ENCODE measurements at regions not wholly inside any gene's neighbourhood (a gene's known extent, or its start where the extent isn't known, plus 50 kb on each side); places are given as distances from the start of the nearest gene placed in this dataset.
"Not testable (repeated sequence)": the region's sequence is repeated elsewhere in the genome, so short reads cannot be mapped to it uniquely, and the experiment has no call there.

GRCh38 chr13:78875792-78876580 is 217.0 kb upstream of the OBI1 start:
- no peak overlapping the region for H2AFZ ChIP-seq (ENCODE audit: low read depth, low read length)
- DNase-seq (ENCODE audit: low read depth) = no peak
- H3K9me3 Mint-ChIP-seq (ENCODE audit: unreplicated experiment) = peaks cover 6% of the 10 kb centered on the region

DNA sequence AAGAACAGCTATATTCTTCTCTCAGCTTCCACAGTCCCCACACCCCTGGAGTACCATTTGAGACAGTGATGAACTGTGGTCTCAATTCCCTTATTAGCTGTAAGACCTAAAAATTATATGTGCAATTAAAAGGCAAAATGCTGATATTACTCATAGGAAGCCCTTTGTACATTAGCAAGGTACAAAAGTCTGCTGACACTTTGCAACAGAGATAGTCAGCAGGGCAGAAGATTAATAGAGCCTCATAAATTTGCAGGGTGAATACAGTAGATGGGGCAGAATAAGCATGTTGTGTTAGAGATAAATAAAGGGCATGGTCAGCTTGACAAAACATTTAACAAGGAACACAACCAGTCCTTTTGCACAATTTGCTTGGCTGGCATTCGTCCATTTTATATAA is 210.0 kb upstream of the OBI1 start:
- Histone ChIP-seq H3K79me2 (ENCODE audit: insufficient read depth, low read length) (no peaks in the 10 kb centered on the region), H3K4me2 (ENCODE audit: low read length) (no peak overlapping the region), H3K4me3 (ENCODE audit: insufficient read depth, low read depth, low read length) (no peak overlapping the region), H2AFZ (ENCODE audit: low read depth, low read length) (no peak overlapping the region), H3K27ac (ENCODE audit: low read depth, low read length) (no peak overlapping the region), H3K9ac (ENCODE audit: low read length) (no peak overlapping the region), H3K27me3 (ENCODE audit: insufficient read depth, low read length) (no peaks in the 10 kb centered on the region), H3K36me3 (ENCODE audit: insufficient read depth, low read length) (no peaks in the 10 kb centered on the region), H3K9me3 (ENCODE audit: insufficient read depth, low read depth, low read length) (no peaks in the 10 kb centered on the region), H3K4me1 (ENCODE audit: insufficient read depth, low read length) (no peaks in the 10 kb centered on the region), H4K20me1 (ENCODE audit: insufficient read depth, low read length) (no peaks in the 10 kb centered on the region)
- H3K27ac Mint-ChIP-seq (ENCODE audit: unreplicated experiment) = no peak overlapping the region
- FAIRE-seq (no peak), DNase-seq (ENCODE audit: low read depth) (no peak)
- H3K9me3 Mint-ChIP-seq (ENCODE audit: unreplicated experiment) = no peaks in the 10 kb centered on the region
- H3K4me3 Mint-ChIP-seq (ENCODE audit: unreplicated experiment) = no peak overlapping the region
- H3K36me3 Mint-ChIP-seq (ENCODE audit: low read depth, unreplicated experiment) = no peaks in the 10 kb centered on the region
- peaks cover 4% of the 10 kb centered on the region for H3K27me3 Mint-ChIP-seq (ENCODE audit: low read depth, unreplicated experiment)
- TF ChIP-seq, protein P1, sequence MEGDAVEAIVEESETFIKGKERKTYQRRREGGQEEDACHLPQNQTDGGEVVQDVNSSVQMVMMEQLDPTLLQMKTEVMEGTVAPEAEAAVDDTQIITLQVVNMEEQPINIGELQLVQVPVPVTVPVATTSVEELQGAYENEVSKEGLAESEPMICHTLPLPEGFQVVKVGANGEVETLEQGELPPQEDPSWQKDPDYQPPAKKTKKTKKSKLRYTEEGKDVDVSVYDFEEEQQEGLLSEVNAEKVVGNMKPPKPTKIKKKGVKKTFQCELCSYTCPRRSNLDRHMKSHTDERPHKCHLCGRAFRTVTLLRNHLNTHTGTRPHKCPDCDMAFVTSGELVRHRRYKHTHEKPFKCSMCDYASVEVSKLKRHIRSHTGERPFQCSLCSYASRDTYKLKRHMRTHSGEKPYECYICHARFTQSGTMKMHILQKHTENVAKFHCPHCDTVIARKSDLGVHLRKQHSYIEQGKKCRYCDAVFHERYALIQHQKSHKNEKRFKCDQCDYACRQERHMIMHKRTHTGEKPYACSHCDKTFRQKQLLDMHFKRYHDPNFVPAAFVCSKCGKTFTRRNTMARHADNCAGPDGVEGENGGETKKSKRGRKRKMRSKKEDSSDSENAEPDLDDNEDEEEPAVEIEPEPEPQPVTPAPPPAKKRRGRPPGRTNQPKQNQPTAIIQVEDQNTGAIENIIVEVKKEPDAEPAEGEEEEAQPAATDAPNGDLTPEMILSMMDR (IDR thresholded peaks at IDR 0.05; ENCODE audit: insufficient read depth, low read depth, low read length) = no peak
- no peak for TF ChIP-seq EZH2 (IDR thresholded peaks at IDR 0.05; ENCODE audit: insufficient read depth, low read length)
- H3K4me1 Mint-ChIP-seq (ENCODE audit: low read depth, unreplicated experiment) = no peaks in the 10 kb centered on the region

More at GRCh38 chr13:78875792-78876580, 217.0 kb upstream of the OBI1 start:
- Histone ChIP-seq H3K79me2 (ENCODE audit: insufficient read depth, low read length) (no peaks in the 10 kb centered on the region), H4K20me1 (ENCODE audit: insufficient read depth, low read length) (no peaks in the 10 kb centered on the region), H3K9ac (ENCODE audit: low read length) (no peak overlapping the region), H3K4me1 (ENCODE audit: insufficient read depth, low read length) (no peaks in the 10 kb centered on the region), H3K27ac (ENCODE audit: low read depth, low read length) (no peak overlapping the region), H3K9me3 (ENCODE audit: insufficient read depth, low read depth, low read length) (no peaks in the 10 kb centered on the region), H3K27me3 (ENCODE audit: insufficient read depth, low read length) (no peaks in the 10 kb centered on the region), H3K36me3 (ENCODE audit: insufficient read depth, low read length) (no peaks in the 10 kb centered on the region), H3K4me2 (ENCODE audit: low read length) (no peak overlapping the region), H3K4me3 (ENCODE audit: insufficient read depth, low read depth, low read length) (no peak overlapping the region)
- TF ChIP-seq, protein P1 (IDR thresholded peaks at IDR 0.05; ENCODE audit: insufficient read depth, low read depth, low read length) = no peak
- no peak for TF ChIP-seq EZH2 (IDR thresholded peaks at IDR 0.05; ENCODE audit: insufficient read depth, low read length)
- peaks cover 1% of the 10 kb centered on the region for H3K27me3 Mint-ChIP-seq (ENCODE audit: low read depth, unreplicated experiment)
- no peaks in the 10 kb centered on the region for H3K36me3 Mint-ChIP-seq (ENCODE audit: low read depth, unreplicated experiment)
- FAIRE-seq = no peak
- H3K27ac Mint-ChIP-seq (ENCODE audit: unreplicated experiment) = no peak overlapping the region
- H3K4me1 Mint-ChIP-seq (ENCODE audit: low read depth, unreplicated experiment) = no peaks in the 10 kb centered on the region
- no peak overlapping the region for H3K4me3 Mint-ChIP-seq (ENCODE audit: unreplicated experiment)

GRCh38 chr13:78867655-78868054 is 208.7 kb upstream of the OBI1 start:
- H3K4me3 ChIP-seq (ENCODE audit: insufficient read depth, low read depth, low read length) = no peak overlapping the region
- no peak overlapping the region for H3K27ac ChIP-seq (ENCODE audit: low read depth, low read length)
- Mint-ChIP-seq H3K4me1 (ENCODE audit: low read depth, unreplicated experiment) (no peaks in the 10 kb centered on the region), H3K4me3 (ENCODE audit: unreplicated experiment) (no peak overlapping the region), H3K9me3 (ENCODE audit: unreplicated experiment) (no peaks in the 10 kb centered on the region), H3K36me3 (ENCODE audit: low read depth, unreplicated experiment) (no peaks in the 10 kb centered on the region), H3K27me3 (ENCODE audit: low read depth, unreplicated experiment) (peaks cover 4% of the 10 kb centered on the region), H3K27ac (ENCODE audit: unreplicated experiment) (no peak overlapping the region)
- no peaks in the 10 kb centered on the region for H3K4me1 ChIP-seq (ENCODE audit: insufficient read depth, low read length)
- H3K9ac ChIP-seq (ENCODE audit: low read length) = no peak overlapping the region
- H4K20me1 ChIP-seq (ENCODE audit: insufficient read depth, low read length) = no peaks in the 10 kb centered on the region
- no peak overlapping the region for H2AFZ ChIP-seq (ENCODE audit: low read depth, low read length)
- FAIRE-seq = no peak
- H3K36me3 ChIP-seq (ENCODE audit: insufficient read depth, low read length) = no peaks in the 10 kb centered on the region
- H3K9me3 ChIP-seq (ENCODE audit: insufficient read depth, low read depth, low read length) = no peaks in the 10 kb centered on the region
- H3K4me2 ChIP-seq (ENCODE audit: low read length) = no peak overlapping the region
- H3K79me2 ChIP-seq (ENCODE audit: insufficient read depth, low read length) = no peaks in the 10 kb centered on the region
- no peak for DNase-seq (ENCODE audit: low read depth)
- TF ChIP-seq, protein P1 (IDR thresholded peaks at IDR 0.05; ENCODE audit: insufficient read depth, low read depth, low read length) = no peak
- TF ChIP-seq EZH2 (IDR thresholded peaks at IDR 0.05; ENCODE audit: insufficient read depth, low read length) = no peak
- no peaks in the 10 kb centered on the region for H3K27me3 ChIP-seq (ENCODE audit: insufficient read depth, low read length)

- not testable (repeated sequence) for H3K27me3 Mint-ChIP-seq (ENCODE audit: low read depth, unreplicated experiment); H3K27ac Mint-ChIP-seq (ENCODE audit: unreplicated experiment); H3K27ac ChIP-seq (ENCODE audit: low read depth, low read length); H2AFZ ChIP-seq (ENCODE audit: low read depth, low read length); H3K4me1 ChIP-seq (ENCODE audit: insufficient read depth, low read length); H3K79me2 ChIP-seq (ENCODE audit: insufficient read depth, low read length); H3K9ac ChIP-seq (ENCODE audit: low read length); H3K9me3 ChIP-seq (ENCODE audit: insufficient read depth, low read depth, low read length); H3K36me3 Mint-ChIP-seq (ENCODE audit: low read depth, unreplicated experiment); DNase-seq (ENCODE audit: low read depth); H3K27me3 ChIP-seq (ENCODE audit: insufficient read depth, low read length); H3K4me3 Mint-ChIP-seq (ENCODE audit: unreplicated experiment); H3K36me3 ChIP-seq (ENCODE audit: insufficient read depth, low read length); H3K9me3 Mint-ChIP-seq (ENCODE audit: unreplicated experiment); H4K20me1 ChIP-seq (ENCODE audit: insufficient read depth, low read length); H3K4me2 ChIP-seq (ENCODE audit: low read length); FAIRE-seq; H3K4me3 ChIP-seq (ENCODE audit: insufficient read depth, low read depth, low read length); H3K4me1 Mint-ChIP-seq (ENCODE audit: low read depth, unreplicated experiment)
These were observed 207.1 kb upstream of the OBI1 start for GRCh38 chr13:78866076-78866475.

All from astrocyte (in vitro differentiated cells and primary cell).